HCT116 (cell line): ENCODE measurements at regions not wholly inside any gene's neighbourhood (a gene's known extent, or its start where the extent isn't known, plus 50 kb on each side); places are given as distances from the start of the nearest gene placed in this dataset.

Source experiments
- ATAC-seq: fragments of 200-7000 bp; cut with Tn5 transposase; 2 replicates; pipeline ENCODE4 v1.9.1; 2020; ENCODE audit warnings: mild to moderate bottlenecking, moderate library complexity
- BruUV-seq: library from RNA; stranded (reverse); fragments of 400-500 nt; replicated peaks from 2 replicates; lab custom pipeline; 2021; lab: Mats Ljungman, UMichigan
- CTCF ChIA-PET: fragments of 300-600 bp; sonication (Branson Sonifier 250); formaldehyde crosslinking; loops from one replicate; lab custom pipeline; 2021; ENCODE audit warnings: antibody characterized with exemption; lab: Charles Lee
- POLR2A ChIA-PET: fragments of 300-600, 350-600 bp; sonication (Branson Sonifier 250); formaldehyde crosslinking; loops from one replicate; lab custom pipeline; 2021; ENCODE audit warnings: antibody characterized with exemption; lab: Charles Lee
- RAD21 ChIA-PET, 2 experiments: fragments of 300-600 bp; sonication (Branson Sonifier 250); formaldehyde crosslinking; loops; one replicate each; lab custom pipeline; 2023; ENCODE audit warnings: low total read pairs in 2 of 2; ENCODE audit not compliant: uncharacterized antibody in 2 of 2, unreplicated experiment in 2 of 2, low non-redundant PET in 1 of 2; lab: Charles Lee
- DNase-seq: peaks from one replicate; pipeline ENCODE4 v3.0.0-alpha.2; 2010; ENCODE audit warnings: low read depth, low spot score
- H2AFZ ChIP-seq: fragments of 200-600 bp; shearing (Covaris generic), sonication (generic); 2 replicates; pipeline ENCODE4 v1.6.1; 2017; ENCODE audit warnings: low read depth, mixed run types, mixed read lengths, antibody characterized with exemption, low read length; ENCODE audit not compliant: poor library complexity, severe bottlenecking
- H3K27ac ChIP-seq: 2 replicates; pipeline ENCODE4 v1.5.1; 2012; ENCODE audit warnings: low read depth, low read length
- H3K27me3 ChIP-seq: fragments of 200-600 bp; sonication (generic); 2 replicates; pipeline ENCODE4 v1.6.1; 2016; ENCODE audit warnings: mixed run types, low read length, mixed read lengths; ENCODE audit not compliant: insufficient read depth
- H3K36me3 ChIP-seq, 2 experiments: fragments of 200-500 bp in 1 of 2; fragments of 200-600 bp in 1 of 2; sonication (Bioruptor generic) in 1 of 2; sonication (generic) in 1 of 2; 2 replicates each; pipeline versions ENCODE4 v1.5.1 to v1.6.1; 2014 to 2016; ENCODE audit warnings: low read length in 2 of 2, inconsistent platforms in 1 of 2, mixed read lengths in 1 of 2, mixed run types in 1 of 2; ENCODE audit not compliant: insufficient read depth in 2 of 2, control insufficient read depth in 1 of 2
- H3K4me1 ChIP-seq, 2 experiments: fragments of 200-600 bp in 1 of 2; sonication (generic) in 1 of 2; 2 replicates each; pipeline versions ENCODE4 v1.5.1 to v1.6.1; 2012 to 2017; ENCODE audit warnings: low read length in 2 of 2, inconsistent platforms in 1 of 2, mild to moderate bottlenecking in 1 of 2, mixed read lengths in 1 of 2, mixed run types in 1 of 2, moderate library complexity in 1 of 2; ENCODE audit not compliant: insufficient read depth in 2 of 2, control insufficient read depth in 1 of 2
- H3K4me2 ChIP-seq: fragments of 200-600 bp; sonication (generic); 2 replicates; pipeline ENCODE4 v1.6.1; 2017; ENCODE audit warnings: mixed run types, low read length, mixed read lengths
- H3K4me3 ChIP-seq, 2 experiments: fragments of 200-600 bp in 1 of 2; sonication (generic) in 1 of 2; replicated peaks in 1 of 2; 2 replicates each; pipeline ENCODE4 v1.5.1; 2011 to 2016; ENCODE audit warnings: low read length in 2 of 2, control low read depth in 1 of 2, low read depth in 1 of 2, mild to moderate bottlenecking in 1 of 2, mixed read lengths in 1 of 2, mixed run types in 1 of 2
- H3K79me2 ChIP-seq: fragments of 200-600 bp; sonication (generic); 2 replicates; pipeline ENCODE4 v1.6.1; 2017; ENCODE audit warnings: mild to moderate bottlenecking, mixed run types, low read length, moderate library complexity, mixed read lengths; ENCODE audit not compliant: insufficient read depth
- H3K9ac ChIP-seq: fragments of 200-600 bp; sonication (generic); 2 replicates; pipeline ENCODE4 v1.6.1; 2016; ENCODE audit warnings: low read length, mixed read lengths
- H3K9me2 ChIP-seq: fragments of 200-600 bp; sonication (generic), shearing (Covaris generic); 2 replicates; pipeline ENCODE4 v1.6.1; 2017; ENCODE audit warnings: mixed run types, mild to moderate bottlenecking, moderate library complexity; ENCODE audit not compliant: insufficient read depth
- H3K9me3 ChIP-seq, 2 experiments: fragments of 200-500 bp in 1 of 2; fragments of 200-600 bp in 1 of 2; sonication (Bioruptor generic) in 1 of 2; sonication (generic) in 1 of 2; 2 replicates each; pipeline ENCODE4 v1.6.1; 2014 to 2017; ENCODE audit warnings: low read length in 2 of 2, mixed read lengths in 2 of 2, inconsistent platforms in 1 of 2, low read depth in 1 of 2, mild to moderate bottlenecking in 1 of 2, mixed run types in 1 of 2, moderate library complexity in 1 of 2; ENCODE audit not compliant: control insufficient read depth in 1 of 2, insufficient read depth in 1 of 2
- H4K20me1 ChIP-seq: fragments of 200-600 bp; sonication (generic), shearing (Covaris generic); 2 replicates; pipeline ENCODE4 v1.6.1; 2017; ENCODE audit warnings: mixed run types, mild to moderate bottlenecking, moderate library complexity; ENCODE audit not compliant: insufficient read depth
- CEBPB ChIP-seq: IDR thresholded peaks from 2 replicates; pipeline ENCODE4 v1.6.1; 2012; ENCODE audit warnings: low read depth
- ELF1 ChIP-seq: IDR thresholded peaks from 2 replicates; pipeline ENCODE4 v1.6.1; 2012; ENCODE audit warnings: low read depth, borderline replicate concordance
- FOSL1 ChIP-seq: IDR thresholded peaks from 2 replicates; pipeline ENCODE4 v1.6.1; 2012; ENCODE audit warnings: low read depth
- JUND ChIP-seq: IDR thresholded peaks from 2 replicates; pipeline ENCODE4 v1.6.1; 2012
- MAX ChIP-seq: IDR thresholded peaks from 2 replicates; pipeline ENCODE4 v1.6.1; 2012
- POLR2A ChIP-seq: IDR thresholded peaks from 2 replicates; pipeline ENCODE4 v1.7.0; 2011; ENCODE audit warnings: borderline replicate concordance; ENCODE audit not compliant: insufficient read depth, insufficient read length; ENCODE audit errors: extremely low read depth
- SIN3A ChIP-seq: IDR thresholded peaks from 2 replicates; pipeline ENCODE4 v1.6.1; 2012; ENCODE audit warnings: low read depth
- SP1 ChIP-seq: IDR thresholded peaks from 2 replicates; pipeline ENCODE4 v1.6.1; 2012; ENCODE audit warnings: low read depth
- TCF7L2 ChIP-seq: IDR thresholded peaks from 2 replicates; pipeline ENCODE4 v1.7.0; 2011; ENCODE audit warnings: borderline replicate concordance, inconsistent platforms; ENCODE audit not compliant: insufficient read depth, insufficient read length; ENCODE audit errors: extremely low read depth
- YY1 ChIP-seq: IDR thresholded peaks from 2 replicates; pipeline ENCODE4 v1.6.1; 2011; ENCODE audit warnings: low read length, low read depth, moderate library complexity, mild to moderate bottlenecking; ENCODE audit not compliant: insufficient replicate concordance; ENCODE audit errors: extremely low read depth
- ZFX ChIP-seq: fragments of 450-650 bp; IDR thresholded peaks from 2 replicates; pipeline ENCODE4 v1.6.1; 2017
- ZNF274 ChIP-seq: fragments of 200-500 bp; sonication (Bioruptor generic); IDR thresholded peaks from 2 replicates; pipeline ENCODE4 v1.6.1; 2014; ENCODE audit warnings: mild to moderate bottlenecking, low read depth, low read length, inconsistent platforms
- intact Hi-C: fragments of 100-400 bp; cut with micrococcal nuclease; formaldehyde crosslinking; loops from 2 replicates; pipeline ENCODE4 v1.10.0; 2022
- TF ChIP-seq, protein P1 (sequence below): IDR thresholded peaks from 2 replicates; pipeline ENCODE4 v1.6.1; 2011; ENCODE audit warnings: mild to moderate bottlenecking, low read length, moderate library complexity; ENCODE audit not compliant: insufficient replicate concordance; ENCODE audit errors: extremely low read depth

GRCh38 chr12:131598717-131599116 lies 112.2 kb upstream of the SFSWAP start:
- no peak overlapping the region for H3K4me2 ChIP-seq
- H3K79me2 ChIP-seq: no peaks in the 10 kb centered on the region
- no peak for TF ChIP-seq ELF1
- TF ChIP-seq TCF7L2: no peak
- no peak for TF ChIP-seq CEBPB
- no peak for TF ChIP-seq POLR2A
- TF ChIP-seq ZFX: no peak
- TF ChIP-seq MAX: no peak
- TF ChIP-seq YY1: no peak
- no peak for TF ChIP-seq SP1
- TF ChIP-seq ZNF274: no peak
- no peak for TF ChIP-seq FOSL1
- no peak for TF ChIP-seq SIN3A
- TF ChIP-seq, protein P1, sequence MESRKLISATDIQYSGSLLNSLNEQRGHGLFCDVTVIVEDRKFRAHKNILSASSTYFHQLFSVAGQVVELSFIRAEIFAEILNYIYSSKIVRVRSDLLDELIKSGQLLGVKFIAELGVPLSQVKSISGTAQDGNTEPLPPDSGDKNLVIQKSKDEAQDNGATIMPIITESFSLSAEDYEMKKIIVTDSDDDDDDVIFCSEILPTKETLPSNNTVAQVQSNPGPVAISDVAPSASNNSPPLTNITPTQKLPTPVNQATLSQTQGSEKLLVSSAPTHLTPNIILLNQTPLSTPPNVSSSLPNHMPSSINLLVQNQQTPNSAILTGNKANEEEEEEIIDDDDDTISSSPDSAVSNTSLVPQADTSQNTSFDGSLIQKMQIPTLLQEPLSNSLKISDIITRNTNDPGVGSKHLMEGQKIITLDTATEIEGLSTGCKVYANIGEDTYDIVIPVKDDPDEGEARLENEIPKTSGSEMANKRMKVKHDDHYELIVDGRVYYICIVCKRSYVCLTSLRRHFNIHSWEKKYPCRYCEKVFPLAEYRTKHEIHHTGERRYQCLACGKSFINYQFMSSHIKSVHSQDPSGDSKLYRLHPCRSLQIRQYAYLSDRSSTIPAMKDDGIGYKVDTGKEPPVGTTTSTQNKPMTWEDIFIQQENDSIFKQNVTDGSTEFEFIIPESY: no peak
- no peak for TF ChIP-seq JUND
- no peaks in the 10 kb centered on the region for H3K4me1 ChIP-seq
- H3K27me3 ChIP-seq: no peaks in the 10 kb centered on the region
- no peaks in the 10 kb centered on the region for H3K36me3 ChIP-seq
- ChIA-PET CTCF (no interaction called here), POLR2A (interaction anchor here (0.8 kb wide), 1 partner anchor 9 kb away, joined by 3 read pairs; no protein-coding TSS in a partner anchor), RAD21 (no interaction called here)
- BruUV-seq: no TSS peak
- no peaks in the 10 kb centered on the region for H3K9me3 ChIP-seq
- intact Hi-C loops: no loop called here
- H4K20me1 ChIP-seq: no peaks in the 10 kb centered on the region
- no peak overlapping the region for H3K4me3 ChIP-seq
- DNase-seq: no peak
- peak; percentile 92 for ATAC-seq
- no peak overlapping the region for H2AFZ ChIP-seq
- no peak overlapping the region for H3K9ac ChIP-seq
- H3K9me2 ChIP-seq: no peaks in the 10 kb centered on the region
- H3K27ac ChIP-seq: no peak overlapping the region
